Kidney epithelial cell (primary cell): ENCODE measurements at regions not wholly inside any gene's neighbourhood (a gene's known extent, or its start where the extent isn't known, plus 50 kb on each side); places are given as distances from the start of the nearest gene placed in this dataset.
"Not testable (repeated sequence)": the region's sequence is repeated elsewhere in the genome, so short reads cannot be mapped to it uniquely, and the experiment has no call there.

Source experiments
- DNase-seq: peaks from one replicate; pipeline ENCODE4 v3.0.0-alpha.2; 2010; ENCODE audit warnings: low read depth
- H3K27me3 ChIP-seq: 2 replicates; pipeline ENCODE4 v1.6.0; 2011; ENCODE audit warnings: low read length; ENCODE audit not compliant: control insufficient read depth, insufficient read depth
- H3K36me3 ChIP-seq: 2 replicates; pipeline ENCODE4 v1.5.1; 2011; ENCODE audit warnings: low read length; ENCODE audit not compliant: control insufficient read depth, insufficient read depth
- H3K4me3 ChIP-seq: 2 replicates; pipeline ENCODE4 v1.5.1; 2011; ENCODE audit warnings: low read depth, mild to moderate bottlenecking, control low read depth, low read length
- TF ChIP-seq, protein P1 (sequence below): IDR thresholded peaks from 2 replicates; pipeline ENCODE4 v1.5.1; 2011; ENCODE audit warnings: mild to moderate bottlenecking, moderate library complexity, low read length, control low read depth, inconsistent platforms; ENCODE audit not compliant: insufficient read depth, poor library complexity, severe bottlenecking

DNA sequence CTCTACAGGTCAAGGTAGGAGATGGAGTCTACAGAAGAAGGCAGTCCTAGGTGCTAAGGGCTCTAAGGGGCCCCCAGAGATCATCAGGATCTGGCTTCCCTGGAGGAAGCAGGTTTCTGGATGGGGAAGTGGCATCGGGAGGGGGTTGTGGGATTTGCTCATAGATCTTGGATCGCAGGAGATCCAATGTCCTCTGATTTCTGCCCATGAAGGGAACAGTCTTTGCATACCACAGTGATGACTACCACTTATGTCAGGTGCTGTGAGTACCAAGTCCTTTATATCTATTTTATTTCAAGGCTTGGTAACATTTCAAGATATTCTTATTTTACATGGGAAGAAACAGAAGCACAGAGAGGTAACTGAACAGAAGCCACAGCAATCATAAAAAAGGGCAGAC, 164.0 kb downstream of the RGS9 start:
- TF ChIP-seq, protein P1, sequence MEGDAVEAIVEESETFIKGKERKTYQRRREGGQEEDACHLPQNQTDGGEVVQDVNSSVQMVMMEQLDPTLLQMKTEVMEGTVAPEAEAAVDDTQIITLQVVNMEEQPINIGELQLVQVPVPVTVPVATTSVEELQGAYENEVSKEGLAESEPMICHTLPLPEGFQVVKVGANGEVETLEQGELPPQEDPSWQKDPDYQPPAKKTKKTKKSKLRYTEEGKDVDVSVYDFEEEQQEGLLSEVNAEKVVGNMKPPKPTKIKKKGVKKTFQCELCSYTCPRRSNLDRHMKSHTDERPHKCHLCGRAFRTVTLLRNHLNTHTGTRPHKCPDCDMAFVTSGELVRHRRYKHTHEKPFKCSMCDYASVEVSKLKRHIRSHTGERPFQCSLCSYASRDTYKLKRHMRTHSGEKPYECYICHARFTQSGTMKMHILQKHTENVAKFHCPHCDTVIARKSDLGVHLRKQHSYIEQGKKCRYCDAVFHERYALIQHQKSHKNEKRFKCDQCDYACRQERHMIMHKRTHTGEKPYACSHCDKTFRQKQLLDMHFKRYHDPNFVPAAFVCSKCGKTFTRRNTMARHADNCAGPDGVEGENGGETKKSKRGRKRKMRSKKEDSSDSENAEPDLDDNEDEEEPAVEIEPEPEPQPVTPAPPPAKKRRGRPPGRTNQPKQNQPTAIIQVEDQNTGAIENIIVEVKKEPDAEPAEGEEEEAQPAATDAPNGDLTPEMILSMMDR, result no peak
- no peak overlapping the region for H3K4me3 ChIP-seq
- no peaks in the 10 kb centered on the region for H3K27me3 ChIP-seq
- no peak for DNase-seq
- no peaks in the 10 kb centered on the region for H3K36me3 ChIP-seq

DNA sequence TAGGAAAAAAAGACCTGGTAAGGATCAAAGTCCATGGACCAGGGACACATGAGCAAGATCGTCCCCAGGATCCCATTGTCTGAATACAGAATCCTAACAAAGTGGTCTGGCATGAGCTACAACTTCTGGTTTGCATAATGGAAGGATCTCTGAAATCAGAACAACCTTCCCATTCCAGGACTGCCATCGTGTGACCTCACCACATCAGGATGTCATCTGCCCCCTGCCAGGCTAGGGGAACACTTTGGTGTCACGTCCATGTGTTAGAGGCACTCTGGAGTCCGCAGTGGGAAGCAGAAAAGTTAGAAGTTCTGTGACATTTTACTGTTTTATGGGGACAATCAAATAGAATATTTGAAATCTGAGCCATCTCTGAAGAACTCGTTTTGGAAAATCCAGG, 160.7 kb downstream of the RGS9 start:
- Histone ChIP-seq H3K36me3 (no peaks in the 10 kb centered on the region), H3K27me3 (peaks cover 3% of the 10 kb centered on the region), H3K4me3 (no peak overlapping the region)
- TF ChIP-seq, protein P1, result no peak
- no peak for DNase-seq

DNA sequence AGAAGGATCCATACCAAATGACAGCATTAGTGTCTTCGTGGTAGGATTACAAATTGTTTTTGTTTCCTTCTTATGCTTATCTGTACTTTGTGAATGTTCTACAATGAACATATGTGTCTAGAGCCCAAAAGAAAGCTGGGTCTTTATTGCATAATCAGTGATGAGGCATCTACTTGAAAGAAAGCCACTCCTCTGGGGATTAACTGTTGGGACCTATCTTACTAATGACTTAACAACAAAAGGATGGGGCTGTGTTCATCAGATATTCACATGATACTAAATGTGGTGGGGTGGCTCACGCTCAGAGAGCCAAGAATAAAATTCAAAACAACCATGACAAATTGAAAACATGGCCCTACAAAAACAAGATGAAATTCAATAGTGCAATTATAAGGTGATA, 160.2 kb downstream of the RGS9 start:
- H3K27me3 ChIP-seq, result peaks cover 3% of the 10 kb centered on the region
- no peak overlapping the region for H3K4me3 ChIP-seq
- TF ChIP-seq, protein P1, result no peak
- no peak for DNase-seq
- H3K36me3 ChIP-seq, result no peaks in the 10 kb centered on the region

- TF ChIP-seq, protein P1, result peak; percentile 90
- H3K4me3 ChIP-seq, result no peak overlapping the region
- no peaks in the 10 kb centered on the region for H3K36me3 ChIP-seq
- DNase-seq, result no peak
- peaks cover 3% of the 10 kb centered on the region for H3K27me3 ChIP-seq
Measured at GRCh38 chr17:65294181-65294719, 157.1 kb downstream of the RGS9 start.

- TF ChIP-seq, protein P1, result no peak
- no peaks in the 10 kb centered on the region for H3K36me3 ChIP-seq
- H3K4me3 ChIP-seq, result no peak overlapping the region
- H3K27me3 ChIP-seq, result peaks cover 3% of the 10 kb centered on the region
- no peak for DNase-seq
Measured at GRCh38 chr17:65293584-65294180, 156.5 kb downstream of the RGS9 start.

DNA sequence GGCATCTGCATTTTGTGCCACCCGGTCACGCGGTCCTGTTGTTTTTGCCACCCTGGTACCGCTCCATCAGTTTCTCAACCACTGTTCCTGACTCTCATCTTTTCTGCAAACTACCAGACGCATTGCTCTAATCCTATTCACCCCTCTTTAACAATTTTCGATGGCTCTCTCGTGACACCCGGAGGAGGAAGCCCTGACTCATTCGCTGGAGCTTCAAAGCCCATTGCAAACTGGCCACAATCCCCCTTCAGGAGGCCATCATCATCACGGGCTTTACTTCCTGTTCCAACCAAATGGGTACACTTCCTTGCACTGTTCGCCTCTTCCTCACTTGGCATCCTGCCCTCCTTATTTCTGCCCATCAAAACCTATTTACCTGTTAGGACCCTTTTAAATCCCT, 155.3 kb downstream of the RGS9 start:
- no peak overlapping the region for H3K4me3 ChIP-seq
- DNase-seq, result no peak
- H3K36me3 ChIP-seq, result no peaks in the 10 kb centered on the region
- H3K27me3 ChIP-seq, result peaks cover 3% of the 10 kb centered on the region
- TF ChIP-seq, protein P1, result no peak

- H3K4me3 ChIP-seq, DNase-seq, H3K27me3 ChIP-seq, H3K36me3 ChIP-seq: not testable (repeated sequence)
Measured at GRCh38 chr17:65291301-65291700, 154.1 kb downstream of the RGS9 start.
